Esophagus muscularis mucosa (tissue), 4 donors: ENCODE measurements at regions not wholly inside any gene's neighbourhood (a gene's known extent, or its start where the extent isn't known, plus 50 kb on each side); places are given as distances from the start of the nearest gene placed in this dataset.

ENCODE experiments used
- CTCF ChIP-seq, 3 experiments: fragments of 200-600 bp in 2 of 3; fragments of 450-650 bp in 1 of 3; sonication (generic) in 2 of 3; IDR thresholded peaks; one replicate each; pipeline ENCODE4 v1.5.1; 2017 to 2019; ENCODE audit warnings: antibody characterized with exemption in 3 of 3, mild to moderate bottlenecking in 2 of 3, moderate library complexity in 1 of 3
- EP300 ChIP-seq: sonication (generic); formaldehyde crosslinking; IDR thresholded peaks from one replicate; pipeline ENCODE4 v1.6.1; 2017; ENCODE audit warnings: antibody characterized with exemption
- POLR2A ChIP-seq: fragments of 450-650 bp; IDR thresholded peaks from one replicate; pipeline ENCODE4 v1.6.1; 2017; ENCODE audit warnings: antibody characterized with exemption, moderate library complexity, mild to moderate bottlenecking, low read depth
- POLR2AphosphoS5 ChIP-seq, 2 donors: sonication (generic); formaldehyde crosslinking; IDR thresholded peaks; one replicate each; pipeline ENCODE4 v1.6.1; 2017; ENCODE audit warnings: antibody characterized with exemption in 2 of 2

GRCh38 chr12:83805156-83805772 lies 1107.3 kb downstream of the SLC6A15 start:
- no peak for TF ChIP-seq CTCF (IDR thresholded peaks at IDR 0.05)
- no peak for TF ChIP-seq POLR2A
- no peak for TF ChIP-seq POLR2AphosphoS5 (IDR thresholded peaks at IDR 0.05)
- no peak for TF ChIP-seq EP300
